IPS-18a (cell line): ENCODE measurements at regions not wholly inside any gene's neighbourhood (a gene's known extent, or its start where the extent isn't known, plus 50 kb on each side); places are given as distances from the start of the nearest gene placed in this dataset.

Source experiments
- H3K27ac ChIP-seq: one replicate; pipeline ENCODE4 v1.5.1; 2013; ENCODE audit warnings: low read length
- H3K27me3 ChIP-seq: one replicate; pipeline ENCODE4 v1.6.1; 2013; ENCODE audit warnings: mild to moderate bottlenecking, low read length; ENCODE audit not compliant: control insufficient read depth, insufficient read depth
- H3K36me3 ChIP-seq: one replicate; pipeline ENCODE4 v1.6.1; 2013; ENCODE audit warnings: low read depth, low read length; ENCODE audit not compliant: control insufficient read depth
- H3K4me1 ChIP-seq: one replicate; pipeline ENCODE4 v1.6.1; 2013; ENCODE audit warnings: low read depth, low read length; ENCODE audit not compliant: control insufficient read depth
- H3K4me3 ChIP-seq: one replicate; pipeline ENCODE4 v1.5.1; 2013; ENCODE audit warnings: low read length
- H3K9ac ChIP-seq: one replicate; pipeline ENCODE4 v1.6.1; 2013; ENCODE audit warnings: mild to moderate bottlenecking, low read length, moderate library complexity
- H3K9me3 ChIP-seq: one replicate; pipeline ENCODE4 v1.6.1; 2013; ENCODE audit warnings: low read depth, low read length; ENCODE audit not compliant: control insufficient read depth

- Histone ChIP-seq H3K27me3 (no peaks in the 10 kb centered on the region), H3K9ac (no peak overlapping the region), H3K27ac (no peak overlapping the region)
Observed at GRCh38 chr2:12325806-12326205, 390.9 kb upstream of the TRIB2 start.

GRCh38 chr2:12326449-12327190 is 390.1 kb upstream of the TRIB2 start:
- Histone ChIP-seq H3K9me3 (no peaks in the 10 kb centered on the region), H3K4me1 (no peaks in the 10 kb centered on the region), H3K27me3 (no peaks in the 10 kb centered on the region), H3K36me3 (no peaks in the 10 kb centered on the region), H3K9ac (no peak overlapping the region), H3K4me3 (no peak overlapping the region), H3K27ac (no peak overlapping the region)

More at GRCh38 chr2:12325806-12326205, 390.9 kb upstream of the TRIB2 start:
- no peaks in the 10 kb centered on the region for H3K36me3 ChIP-seq
- H3K9me3 ChIP-seq, result no peaks in the 10 kb centered on the region
- no peak overlapping the region for H3K4me3 ChIP-seq
- H3K4me1 ChIP-seq, result no peaks in the 10 kb centered on the region

GRCh38 chr2:12330916-12331315 is 385.8 kb upstream of the TRIB2 start:
- H3K27ac ChIP-seq, result no peak overlapping the region
- H3K27me3 ChIP-seq, result no peaks in the 10 kb centered on the region
- H3K9me3 ChIP-seq, result no peaks in the 10 kb centered on the region
- no peaks in the 10 kb centered on the region for H3K36me3 ChIP-seq
- no peaks in the 10 kb centered on the region for H3K4me1 ChIP-seq
- no peak overlapping the region for H3K9ac ChIP-seq
- H3K4me3 ChIP-seq, result no peak overlapping the region

GRCh38 chr2:12331698-12332097 is 385.0 kb upstream of the TRIB2 start:
- Histone ChIP-seq H3K36me3 (no peaks in the 10 kb centered on the region), H3K4me3 (no peak overlapping the region), H3K4me1 (no peaks in the 10 kb centered on the region), H3K9me3 (no peaks in the 10 kb centered on the region), H3K9ac (no peak overlapping the region), H3K27me3 (no peaks in the 10 kb centered on the region), H3K27ac (no peak overlapping the region)

GRCh38 chr2:12333293-12333692 is 383.4 kb upstream of the TRIB2 start:
- H3K4me3 ChIP-seq, result no peak overlapping the region
- no peak overlapping the region for H3K27ac ChIP-seq
- H3K9me3 ChIP-seq, result no peaks in the 10 kb centered on the region
- no peaks in the 10 kb centered on the region for H3K36me3 ChIP-seq
- H3K27me3 ChIP-seq, result no peaks in the 10 kb centered on the region
- no peak overlapping the region for H3K9ac ChIP-seq
- no peaks in the 10 kb centered on the region for H3K4me1 ChIP-seq

- Histone ChIP-seq H3K27me3 (no peaks in the 10 kb centered on the region), H3K36me3 (no peaks in the 10 kb centered on the region), H3K27ac (no peak overlapping the region), H3K9me3 (no peaks in the 10 kb centered on the region), H3K4me3 (no peak overlapping the region), H3K4me1 (no peaks in the 10 kb centered on the region), H3K9ac (no peak overlapping the region)
Observed at GRCh38 chr2:12334412-12334966, 382.2 kb upstream of the TRIB2 start.

GRCh38 chr2:12335131-12335530 is 381.6 kb upstream of the TRIB2 start:
- Histone ChIP-seq H3K27ac (no peak overlapping the region), H3K27me3 (no peaks in the 10 kb centered on the region), H3K9ac (no peak overlapping the region)

GRCh38 chr2:12335995-12336394 is 380.7 kb upstream of the TRIB2 start:
- Histone ChIP-seq H3K9me3 (no peaks in the 10 kb centered on the region), H3K4me3 (no peak overlapping the region), H3K27me3 (no peaks in the 10 kb centered on the region), H3K4me1 (no peaks in the 10 kb centered on the region), H3K9ac (no peak overlapping the region), H3K36me3 (no peaks in the 10 kb centered on the region), H3K27ac (no peak overlapping the region)

More at GRCh38 chr2:12335131-12335530, 381.6 kb upstream of the TRIB2 start:
- no peaks in the 10 kb centered on the region for H3K4me1 ChIP-seq
- no peaks in the 10 kb centered on the region for H3K9me3 ChIP-seq
- no peaks in the 10 kb centered on the region for H3K36me3 ChIP-seq
- H3K4me3 ChIP-seq, result no peak overlapping the region

- no peak overlapping the region for H3K27ac ChIP-seq
- H3K9ac ChIP-seq, result no peak overlapping the region
Observed at GRCh38 chr2:12338946-12339697, 377.6 kb upstream of the TRIB2 start.

GRCh38 chr2:12340164-12340563 is 376.6 kb upstream of the TRIB2 start:
- Histone ChIP-seq H3K9ac (no peak overlapping the region), H3K36me3 (no peaks in the 10 kb centered on the region), H3K27me3 (no peaks in the 10 kb centered on the region), H3K4me3 (no peak overlapping the region), H3K27ac (no peak overlapping the region), H3K9me3 (no peaks in the 10 kb centered on the region), H3K4me1 (no peaks in the 10 kb centered on the region)

More at GRCh38 chr2:12338946-12339697, 377.6 kb upstream of the TRIB2 start:
- no peaks in the 10 kb centered on the region for H3K9me3 ChIP-seq
- H3K4me3 ChIP-seq, result no peak overlapping the region
- H3K4me1 ChIP-seq, result no peaks in the 10 kb centered on the region
- H3K27me3 ChIP-seq, result no peaks in the 10 kb centered on the region
- no peaks in the 10 kb centered on the region for H3K36me3 ChIP-seq

GRCh38 chr2:12341215-12341614 is 375.5 kb upstream of the TRIB2 start:
- Histone ChIP-seq H3K4me1 (no peaks in the 10 kb centered on the region), H3K36me3 (no peaks in the 10 kb centered on the region), H3K27ac (no peak overlapping the region), H3K9ac (no peak overlapping the region), H3K27me3 (no peaks in the 10 kb centered on the region), H3K9me3 (no peaks in the 10 kb centered on the region), H3K4me3 (no peak overlapping the region)
